Heart left ventricle (tissue), 16 donors: ENCODE measurements at regions not wholly inside any gene's neighbourhood (a gene's known extent, or its start where the extent isn't known, plus 50 kb on each side); places are given as distances from the start of the nearest gene placed in this dataset.

Experiments used
- ATAC-seq, 4 donors: fragments of 200-7000 bp; cut with Tn5 transposase; one replicate each; pipeline ENCODE4 v1.9.1; 2020 to 2022; ENCODE audit warnings: moderate library complexity in 4 of 4, mild to moderate bottlenecking in 3 of 4, moderate number of reproducible peaks in 1 of 4
- DNase-seq, 5 donors: peaks; one replicate each; pipeline ENCODE4 v3.0.0-alpha.2; 2020
- H3K27ac ChIP-seq, 12 donors: fragments of 200-600 bp; sonication (generic) in 4 of 12; one replicate each; pipeline versions ENCODE4 v1.5.0 to v1.8.0; 2016 to 2022; ENCODE audit warnings: mild to moderate bottlenecking in 2 of 12
- H3K27me3 ChIP-seq, 9 donors: fragments of 200-600 bp; sonication (generic) in 2 of 9; one replicate each; pipeline versions ENCODE4 v1.5.1 to v1.8.0; 2016 to 2022; ENCODE audit warnings: mild to moderate bottlenecking in 3 of 9
- H3K36me3 ChIP-seq, 9 donors: fragments of 200-600 bp; sonication (generic) in 2 of 9; one replicate each; pipeline versions ENCODE4 v1.5.0 to v1.8.0; 2018 to 2022; ENCODE audit warnings: mild to moderate bottlenecking in 2 of 9
- H3K4me1 ChIP-seq, 12 donors: fragments of 200-600 bp; sonication (generic) in 4 of 12; one replicate each; pipeline versions ENCODE4 v1.5.0 to v1.8.0; 2016 to 2022; ENCODE audit warnings: mild to moderate bottlenecking in 3 of 12
- H3K4me3 ChIP-seq, 12 donors: fragments of 200-600 bp; sonication (generic) in 4 of 12; one replicate each; pipeline versions ENCODE4 v1.5.0 to v1.8.0; 2017 to 2022; ENCODE audit warnings: mild to moderate bottlenecking in 9 of 12, moderate library complexity in 4 of 12
- H3K9me3 ChIP-seq, 12 donors: fragments of 200-600 bp; sonication (generic) in 4 of 12; one replicate each; pipeline versions ENCODE4 v1.5.0 to v1.8.0; 2016 to 2022; ENCODE audit warnings: mild to moderate bottlenecking in 1 of 12
- CTCF ChIP-seq, 12 donors: fragments of 200-600 bp; sonication (generic) in 4 of 12; IDR thresholded peaks; one replicate each; pipeline versions ENCODE4 v1.5.0 to v1.8.0; 2018 to 2022; ENCODE audit warnings: antibody characterized with exemption in 12 of 12, mild to moderate bottlenecking in 5 of 12
- POLR2A ChIP-seq, 2 donors: fragments of 450-650 bp; IDR thresholded peaks; one replicate each; pipeline ENCODE4 v1.6.1; 2017; ENCODE audit warnings: antibody characterized with exemption in 2 of 2, mild to moderate bottlenecking in 2 of 2, moderate library complexity in 2 of 2
- WGBS, 4 donors: extraction: QIAGEN DNeasy Blood & Tissue Kit in 2 of 4; methylation state at CpG; one replicate each; pipeline versions ENCODE4 v1.1.5 to v1.1.7; 2013 to 2018; 5-methylcytosine and 5-hydroxymethylcytosine counted together
- intact Hi-C, 10 donors: fragments of 100-400 bp; cut with DNase I; formaldehyde crosslinking; loops; one replicate each; pipeline versions ENCODE4 v1.11.1 to v1.14.2; 2022
- donor health status: ischemic (EF 13 %, LVEDD 7.1; RV severe dilation, severe dysfunction).
- donor health status: healthy with polysubstance abuse.
- donor health status: DM: no; HTN: yes; CAD: no.
- donor health status: DM: no; HTN: no; CAD: no.
- donor health status: ischemic (EF 25% LVEDD 6.9; RV normal size, moderate dysfunction).
- donor health status: ischemic (EF 25% LVEDD 5.7; RV mildly dilated, moderate dysfunction).
- donor health status: healthy.
- donor health status: DM: yes; HTN: yes; CAD: no.
- donor health status: ischemic (EF 35%, LVEDD 5.7; RV mildly dilated, moderate dysfunction).
- donor health status: nonischemic (EF 11% LVEDD 7.7; RV severe dilation, severe dysfunction).
- donor health status: DM: yes; HTN: yes; CAD: no.
- donor health status: PGD.
- donor health status: ischemic (EF 29% LVEDD 5.4; RV normal size, mild dysfunction).
- donor health status: nonischemic (EF 23%, LVEDD 6.1; RV moderate dilation, normal function).

DNA sequence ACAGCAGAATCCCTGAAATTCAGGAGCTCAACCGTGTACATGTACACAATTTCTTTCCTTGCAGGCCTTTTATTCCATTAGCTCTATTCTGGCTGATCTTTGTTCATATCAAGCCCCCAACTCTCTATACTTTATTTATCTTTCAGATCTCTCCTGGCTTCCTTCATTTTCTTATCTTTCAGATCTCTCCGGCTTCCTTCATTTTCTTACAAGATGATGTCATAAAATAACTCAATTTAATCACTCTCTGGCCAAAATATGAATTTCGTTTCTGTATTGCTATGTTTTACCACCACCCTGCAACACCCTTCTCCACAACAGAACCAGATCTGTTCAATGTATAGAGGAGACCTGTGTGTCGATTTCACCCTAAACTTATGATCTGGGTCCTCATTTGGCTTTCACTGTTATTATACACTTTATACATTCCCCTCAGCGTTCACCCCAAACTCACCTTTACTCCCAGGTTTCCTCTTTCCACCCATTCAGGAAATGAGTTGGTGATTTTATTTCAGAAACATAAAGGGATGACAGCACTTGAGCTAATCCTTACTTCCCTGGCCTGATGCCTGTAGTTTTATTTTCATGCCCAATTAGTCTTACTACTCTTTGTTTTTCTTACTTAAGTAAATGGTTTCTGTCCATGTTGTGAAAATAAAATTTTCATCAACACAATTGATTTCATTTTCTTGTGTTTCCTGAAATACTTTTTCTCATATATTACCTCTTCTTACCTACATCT, 195.5 kb downstream of the BCHE start:
- Histone ChIP-seq H3K4me3 (no peak overlapping the region), H3K9me3 (peaks cover 0 to 9% (median 0%) of the 10 kb centered on the region in 12 donors), H3K36me3 (no peaks in the 10 kb centered on the region), H3K4me1 (peaks cover 0 to 9% (median 0%) of the 10 kb centered on the region in 12 donors), H3K27me3 (no peaks in the 10 kb centered on the region), H3K27ac (no peak overlapping the region)
- intact Hi-C loops: no loop called here
- no peak for TF ChIP-seq POLR2A (IDR thresholded peaks at IDR 0.05)
- no peak for TF ChIP-seq CTCF (IDR thresholded peaks at IDR 0.05)
- DNase-seq (no peak), ATAC-seq (no peak)
- WGBS, 4 donors: 58 to 66% (median 62%) methylated on average over 5 of the region's 5 CpGs

- no peaks in the 10 kb centered on the region for H3K27me3 ChIP-seq
- H3K9me3 ChIP-seq: peaks cover 0 to 7% (median 0%) of the 10 kb centered on the region in 12 donors
- H3K27ac ChIP-seq: no peak overlapping the region
- H3K36me3 ChIP-seq: no peaks in the 10 kb centered on the region
- no peak overlapping the region for H3K4me3 ChIP-seq
- WGBS, 4 donors: 89 to 98% (median 92%) methylated on average over 1 of the region's 1 CpG
- TF ChIP-seq POLR2A (IDR thresholded peaks at IDR 0.05): no peak
- TF ChIP-seq CTCF (IDR thresholded peaks at IDR 0.05): no peak
- peaks cover 0 to 9% (median 0%) of the 10 kb centered on the region in 12 donors for H3K4me1 ChIP-seq
- no peak for ATAC-seq
- no peak for DNase-seq
- intact Hi-C loops: no loop called here
These were observed 196.3 kb downstream of the BCHE start for GRCh38 chr3:165640970-165641369.

GRCh38 chr3:165640031-165640430, 197.2 kb downstream of the BCHE start:
- Histone ChIP-seq H3K9me3 (no peaks in the 10 kb centered on the region), H3K4me3 (no peak overlapping the region), H3K27ac (no peak overlapping the region), H3K4me1 (peaks cover 0 to 9% (median 0%) of the 10 kb centered on the region in 12 donors), H3K36me3 (no peaks in the 10 kb centered on the region), H3K27me3 (no peaks in the 10 kb centered on the region)
- 41 to 56% (median 44%) methylated on average over 1 of the region's 1 CpG for WGBS, 4 donors
- ATAC-seq (no peak), DNase-seq (no peak)
- TF ChIP-seq POLR2A (IDR thresholded peaks at IDR 0.05) (no peak), CTCF (IDR thresholded peaks at IDR 0.05) (no peak)
- intact Hi-C loops: no loop called here

GRCh38 chr3:165638034-165638433, 199.2 kb downstream of the BCHE start:
- TF ChIP-seq POLR2A (IDR thresholded peaks at IDR 0.05): no peak
- no peak for TF ChIP-seq CTCF (IDR thresholded peaks at IDR 0.05)
- ATAC-seq (no peak), DNase-seq (no peak)
- WGBS, 4 donors: 74 to 81% (median 76%) methylated on average over 6 of the region's 6 CpGs
- H3K36me3 ChIP-seq: no peaks in the 10 kb centered on the region
- no peaks in the 10 kb centered on the region for H3K27me3 ChIP-seq
- intact Hi-C loops: no loop called here
- no peak overlapping the region for H3K27ac ChIP-seq
- peaks cover 0 to 4% (median 0%) of the 10 kb centered on the region in 12 donors for H3K4me1 ChIP-seq
- H3K4me3 ChIP-seq: no peak overlapping the region
- no peaks in the 10 kb centered on the region for H3K9me3 ChIP-seq
